ENCODE measurements at regions not wholly inside any gene's neighbourhood (a gene's known extent, or its start where the extent isn't known, plus 50 kb on each side); places are given as distances from the start of the nearest gene placed in this dataset.

DNA sequence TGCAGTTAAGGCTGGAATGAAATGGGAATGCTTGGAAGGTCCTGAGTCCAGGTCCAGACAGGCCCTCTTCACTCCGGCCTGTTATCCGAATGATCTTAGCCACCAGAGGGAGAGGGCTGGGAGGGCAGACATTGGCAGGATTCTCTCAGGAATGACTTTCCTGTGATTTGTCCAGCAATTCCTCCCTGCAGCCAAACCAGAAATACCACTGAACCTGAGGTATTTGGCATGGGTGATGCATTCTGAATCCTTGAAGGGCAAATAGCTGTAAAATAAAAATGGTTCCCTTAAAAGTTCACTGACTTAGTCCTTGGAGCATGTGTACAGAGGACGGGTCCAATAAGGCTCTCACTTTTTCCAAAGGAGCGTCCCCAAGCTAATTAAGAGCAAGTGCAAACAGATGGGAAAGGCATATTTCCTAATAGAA is 77.5 kb upstream of the HABP2 start:
- Histone ChIP-seq H3K4me3 (ENCODE audit: low read depth in 2 of 2, low read length in 2 of 2) (no peak overlapping the region), H3K9me3 (ENCODE audit: control insufficient read depth, insufficient read depth, low read depth, low read length) (peaks cover 18% of the 10 kb centered on the region), H3K27ac (ENCODE audit: low read length) (no peak overlapping the region), H3K4me1 (ENCODE audit: control insufficient read depth, insufficient read depth, low read length) (no peaks in the 10 kb centered on the region), H3K36me3 (ENCODE audit: control insufficient read depth, insufficient read depth, low read length) (no peaks in the 10 kb centered on the region), H3K27me3 (ENCODE audit: control insufficient read depth, insufficient read depth, low read length) (peaks cover 5% of the 10 kb centered on the region)
- BruUV-seq (replicated peaks) = no TSS peak
- intact Hi-C loops (cut with micrococcal nuclease; ENCODE audit: unreplicated experiment) (no loop called here), in situ Hi-C loops (cut with HindIII; ENCODE audit: low pct_unique_long_range_greater_than_20kb, low sequenced_read_pairs) (no loop called here)
- DNase-seq (ENCODE audit: low read depth, low spot score) (no peak), ATAC-seq (no peak)
- CTCF ChIA-PET = no interaction called here
- TF ChIP-seq POLR2AphosphoS5 (IDR thresholded peaks at IDR 0.05; ENCODE audit: low read depth, low read length) (no peak), TCF7L2 (IDR thresholded peaks at IDR 0.05; ENCODE audit: low read depth, low read length) (no peak), SIN3A (IDR thresholded peaks at IDR 0.05; ENCODE audit: borderline replicate concordance, insufficient read depth, low read depth, low read length) (no peak), REST (IDR thresholded peaks at IDR 0.05; ENCODE audit: insufficient read depth in 1 of 2, low read depth in 2 of 2, low read length in 1 of 2) (no peak)
- TF ChIP-seq, protein P1, sequence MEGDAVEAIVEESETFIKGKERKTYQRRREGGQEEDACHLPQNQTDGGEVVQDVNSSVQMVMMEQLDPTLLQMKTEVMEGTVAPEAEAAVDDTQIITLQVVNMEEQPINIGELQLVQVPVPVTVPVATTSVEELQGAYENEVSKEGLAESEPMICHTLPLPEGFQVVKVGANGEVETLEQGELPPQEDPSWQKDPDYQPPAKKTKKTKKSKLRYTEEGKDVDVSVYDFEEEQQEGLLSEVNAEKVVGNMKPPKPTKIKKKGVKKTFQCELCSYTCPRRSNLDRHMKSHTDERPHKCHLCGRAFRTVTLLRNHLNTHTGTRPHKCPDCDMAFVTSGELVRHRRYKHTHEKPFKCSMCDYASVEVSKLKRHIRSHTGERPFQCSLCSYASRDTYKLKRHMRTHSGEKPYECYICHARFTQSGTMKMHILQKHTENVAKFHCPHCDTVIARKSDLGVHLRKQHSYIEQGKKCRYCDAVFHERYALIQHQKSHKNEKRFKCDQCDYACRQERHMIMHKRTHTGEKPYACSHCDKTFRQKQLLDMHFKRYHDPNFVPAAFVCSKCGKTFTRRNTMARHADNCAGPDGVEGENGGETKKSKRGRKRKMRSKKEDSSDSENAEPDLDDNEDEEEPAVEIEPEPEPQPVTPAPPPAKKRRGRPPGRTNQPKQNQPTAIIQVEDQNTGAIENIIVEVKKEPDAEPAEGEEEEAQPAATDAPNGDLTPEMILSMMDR (IDR thresholded peaks at IDR 0.05) = no peak
- POLR2A ChIA-PET = no interaction called here

DNA sequence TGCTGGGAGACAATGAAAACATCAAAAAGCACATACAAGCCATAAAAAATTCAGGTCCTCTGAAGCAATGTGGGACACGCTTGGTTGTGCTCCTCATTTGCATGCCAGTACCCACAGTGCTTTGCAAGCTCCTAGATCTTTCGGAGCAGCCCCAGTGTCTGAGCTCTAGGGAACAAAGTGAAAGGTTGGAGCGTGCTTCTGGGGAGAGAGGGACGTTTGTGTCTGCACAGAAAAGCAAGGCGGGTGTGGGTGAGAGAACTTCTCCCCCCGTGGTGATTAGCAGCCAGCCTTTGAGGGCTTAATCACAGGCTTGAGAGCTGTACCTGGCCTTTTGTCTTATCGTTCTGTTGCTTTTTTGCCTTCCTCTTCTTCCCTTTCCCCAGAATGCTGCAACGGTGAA is 76.7 kb upstream of the HABP2 start:
- DNase-seq (ENCODE audit: low read depth, low spot score) (no peak), ATAC-seq (no peak)
- ChIA-PET CTCF (no interaction called here), POLR2A (no interaction called here)
- Histone ChIP-seq H3K27ac (ENCODE audit: low read length) (no peak overlapping the region), H3K27me3 (ENCODE audit: control insufficient read depth, insufficient read depth, low read length) (peaks cover 5% of the 10 kb centered on the region), H3K36me3 (ENCODE audit: control insufficient read depth, insufficient read depth, low read length) (no peaks in the 10 kb centered on the region), H3K4me1 (ENCODE audit: control insufficient read depth, insufficient read depth, low read length) (no peaks in the 10 kb centered on the region), H3K9me3 (ENCODE audit: control insufficient read depth, insufficient read depth, low read depth, low read length) (peaks cover 26% of the 10 kb centered on the region), H3K4me3 (ENCODE audit: low read depth in 2 of 2, low read length in 2 of 2) (no peak overlapping the region)
- no TSS peak for BruUV-seq (replicated peaks)
- TF ChIP-seq TCF7L2 (IDR thresholded peaks at IDR 0.05; ENCODE audit: low read depth, low read length) = no peak
- TF ChIP-seq, protein P1 (IDR thresholded peaks at IDR 0.05) = no peak
- no peak for TF ChIP-seq POLR2AphosphoS5 (IDR thresholded peaks at IDR 0.05; ENCODE audit: low read depth, low read length)
- no peak for TF ChIP-seq SIN3A (IDR thresholded peaks at IDR 0.05; ENCODE audit: borderline replicate concordance, insufficient read depth, low read depth, low read length)
- TF ChIP-seq REST (IDR thresholded peaks at IDR 0.05; ENCODE audit: insufficient read depth in 1 of 2, low read depth in 2 of 2, low read length in 1 of 2) = no peak
- in situ Hi-C loops (cut with HindIII; ENCODE audit: low pct_unique_long_range_greater_than_20kb, low sequenced_read_pairs) = no loop called here
- intact Hi-C loops (cut with micrococcal nuclease; ENCODE audit: unreplicated experiment) = no loop called here
